ENCODE measurements at regions not wholly inside any gene's neighbourhood (a gene's known extent, or its start where the extent isn't known, plus 50 kb on each side); places are given as distances from the start of the nearest gene placed in this dataset.

- Histone ChIP-seq H2AFZ (ENCODE audit: low read depth, low read length, poor library complexity, severe bottlenecking) (no peak overlapping the region), H3K27ac (ENCODE audit: low read depth, low read length) (no peak overlapping the region), H3K9ac (ENCODE audit: low read length) (no peak overlapping the region), H4K20me1 (ENCODE audit: insufficient read depth) (no peaks in the 10 kb centered on the region), H3K79me2 (ENCODE audit: insufficient read depth, low read length) (no peaks in the 10 kb centered on the region), H3K4me3 (replicated peaks in 1 of 2; ENCODE audit: low read depth in 1 of 2, low read length in 2 of 2) (no peak overlapping the region), H3K9me2 (ENCODE audit: insufficient read depth) (no peaks in the 10 kb centered on the region), H3K27me3 (ENCODE audit: insufficient read depth, low read length) (peaks cover 1% of the 10 kb centered on the region; the same call in 1 of the 2 replicates), H3K36me3 (ENCODE audit: control insufficient read depth in 1 of 2, insufficient read depth in 2 of 2, low read length in 2 of 2) (no peaks in the 10 kb centered on the region), H3K4me2 (ENCODE audit: low read length) (no peak overlapping the region), H3K9me3 (ENCODE audit: control insufficient read depth in 1 of 2, insufficient read depth in 1 of 2, low read depth in 1 of 2, low read length in 2 of 2) (no peaks in the 10 kb centered on the region), H3K4me1 (ENCODE audit: control insufficient read depth in 1 of 2, insufficient read depth in 2 of 2, low read length in 2 of 2) (peaks cover 3 to 5% of the 10 kb centered on the region in 2 experiments; a peak in 2 of 4 replicates)
- TF ChIP-seq REST (IDR thresholded peaks at IDR 0.05; ENCODE audit: low read depth), result no peak
- TF ChIP-seq, protein P1, sequence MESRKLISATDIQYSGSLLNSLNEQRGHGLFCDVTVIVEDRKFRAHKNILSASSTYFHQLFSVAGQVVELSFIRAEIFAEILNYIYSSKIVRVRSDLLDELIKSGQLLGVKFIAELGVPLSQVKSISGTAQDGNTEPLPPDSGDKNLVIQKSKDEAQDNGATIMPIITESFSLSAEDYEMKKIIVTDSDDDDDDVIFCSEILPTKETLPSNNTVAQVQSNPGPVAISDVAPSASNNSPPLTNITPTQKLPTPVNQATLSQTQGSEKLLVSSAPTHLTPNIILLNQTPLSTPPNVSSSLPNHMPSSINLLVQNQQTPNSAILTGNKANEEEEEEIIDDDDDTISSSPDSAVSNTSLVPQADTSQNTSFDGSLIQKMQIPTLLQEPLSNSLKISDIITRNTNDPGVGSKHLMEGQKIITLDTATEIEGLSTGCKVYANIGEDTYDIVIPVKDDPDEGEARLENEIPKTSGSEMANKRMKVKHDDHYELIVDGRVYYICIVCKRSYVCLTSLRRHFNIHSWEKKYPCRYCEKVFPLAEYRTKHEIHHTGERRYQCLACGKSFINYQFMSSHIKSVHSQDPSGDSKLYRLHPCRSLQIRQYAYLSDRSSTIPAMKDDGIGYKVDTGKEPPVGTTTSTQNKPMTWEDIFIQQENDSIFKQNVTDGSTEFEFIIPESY (IDR thresholded peaks at IDR 0.05; ENCODE audit: extremely low read depth, insufficient replicate concordance, low read length), result no peak
- TF ChIP-seq CBX3 (IDR thresholded peaks at IDR 0.05; ENCODE audit: low read depth), result no peak
- TF ChIP-seq CTCF (IDR thresholded peaks at IDR 0.05 in 2 of 3, conservative IDR thresholded peaks at IDR 0.05 in 1 of 3; ENCODE audit: borderline replicate concordance in 1 of 3, insufficient read depth in 1 of 3, low read depth in 2 of 3, low read length in 2 of 3), result no peak
- TF ChIP-seq EZH2phosphoT487 (IDR thresholded peaks at IDR 0.05; ENCODE audit: borderline replicate concordance), result no peak
- no peak for TF ChIP-seq ZFX (IDR thresholded peaks at IDR 0.05)
- TF ChIP-seq EZH2 (IDR thresholded peaks at IDR 0.05), result no peak
- no peak for TF ChIP-seq POLR2A (IDR thresholded peaks at IDR 0.05; ENCODE audit: borderline replicate concordance, extremely low read depth, insufficient read depth, insufficient read length)
- intact Hi-C loops (cut with micrococcal nuclease), result no loop called here
- RAD21 ChIA-PET (ENCODE audit: low non-redundant PET in 1 of 2, low total read pairs in 2 of 2, uncharacterized antibody in 2 of 2, unreplicated experiment in 2 of 2), result no interaction called here
- CTCF ChIA-PET, result no interaction called here
- BruUV-seq (replicated peaks), result no TSS peak
- ATAC-seq (no peak), DNase-seq (ENCODE audit: low read depth, low spot score) (no peak)
- POLR2A ChIA-PET, result no interaction called here
Measured at GRCh38 chr10:78688230-78688900, 380.4 kb upstream of the ZMIZ1 start.

All from HCT116 (cell line).